ENCODE measurements at regions not wholly inside any gene's neighbourhood (a gene's known extent, or its start where the extent isn't known, plus 50 kb on each side); places are given as distances from the start of the nearest gene placed in this dataset.

DNA sequence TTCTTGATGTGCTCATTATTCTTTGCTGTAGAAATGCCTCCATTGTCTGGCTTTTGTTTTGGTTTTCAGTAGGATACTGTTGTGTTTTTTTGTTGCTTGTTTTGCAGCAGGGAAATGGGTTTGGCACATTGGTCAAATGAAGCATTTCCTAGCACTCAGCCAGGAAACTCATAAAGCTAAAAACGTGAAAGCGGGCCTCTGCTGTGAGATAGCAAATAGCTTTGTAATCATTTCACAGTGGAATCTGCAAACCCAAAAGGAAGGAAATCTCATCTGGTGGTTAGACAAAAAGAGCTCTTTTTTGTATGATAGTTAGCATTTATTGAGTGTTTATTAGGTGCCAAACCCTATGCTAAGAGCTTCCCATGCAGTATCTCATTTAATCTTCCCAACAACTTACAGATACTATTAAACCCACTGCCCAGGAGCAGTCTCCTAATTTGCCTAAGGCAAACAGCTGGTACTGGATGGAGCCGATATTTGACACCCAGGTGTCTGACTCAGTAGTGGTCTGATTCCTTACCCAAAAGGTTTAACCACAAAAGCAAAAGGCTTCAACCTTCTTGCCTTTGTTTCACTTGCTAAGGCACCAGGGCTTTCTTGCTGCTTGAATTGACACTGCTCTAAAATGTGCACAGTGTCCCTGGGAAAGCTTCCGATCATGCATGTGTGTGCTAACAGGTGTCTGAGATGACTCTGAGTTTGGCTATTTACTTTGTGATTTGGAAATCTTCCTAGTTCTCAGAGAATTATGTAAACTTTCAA lies 527.9 kb upstream of the MDFIC2 start:
- Histone ChIP-seq H3K27me3 (replicated peaks; ENCODE audit: control insufficient read depth, insufficient read depth, low read length) (no peaks in the 10 kb centered on the region), H3K36me3 (ENCODE audit: control insufficient read depth, insufficient read depth, low read length) (no peaks in the 10 kb centered on the region), H3K4me3 (replicated peaks; ENCODE audit: low read depth, low read length) (no peak overlapping the region)
- no peak for DNase-seq (ENCODE audit: extremely low read depth, insufficient read length)
- TF ChIP-seq, protein P1, sequence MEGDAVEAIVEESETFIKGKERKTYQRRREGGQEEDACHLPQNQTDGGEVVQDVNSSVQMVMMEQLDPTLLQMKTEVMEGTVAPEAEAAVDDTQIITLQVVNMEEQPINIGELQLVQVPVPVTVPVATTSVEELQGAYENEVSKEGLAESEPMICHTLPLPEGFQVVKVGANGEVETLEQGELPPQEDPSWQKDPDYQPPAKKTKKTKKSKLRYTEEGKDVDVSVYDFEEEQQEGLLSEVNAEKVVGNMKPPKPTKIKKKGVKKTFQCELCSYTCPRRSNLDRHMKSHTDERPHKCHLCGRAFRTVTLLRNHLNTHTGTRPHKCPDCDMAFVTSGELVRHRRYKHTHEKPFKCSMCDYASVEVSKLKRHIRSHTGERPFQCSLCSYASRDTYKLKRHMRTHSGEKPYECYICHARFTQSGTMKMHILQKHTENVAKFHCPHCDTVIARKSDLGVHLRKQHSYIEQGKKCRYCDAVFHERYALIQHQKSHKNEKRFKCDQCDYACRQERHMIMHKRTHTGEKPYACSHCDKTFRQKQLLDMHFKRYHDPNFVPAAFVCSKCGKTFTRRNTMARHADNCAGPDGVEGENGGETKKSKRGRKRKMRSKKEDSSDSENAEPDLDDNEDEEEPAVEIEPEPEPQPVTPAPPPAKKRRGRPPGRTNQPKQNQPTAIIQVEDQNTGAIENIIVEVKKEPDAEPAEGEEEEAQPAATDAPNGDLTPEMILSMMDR (IDR thresholded peaks at IDR 0.05; ENCODE audit: insufficient read depth, low read length, poor library complexity, severe bottlenecking) = no peak

DNA sequence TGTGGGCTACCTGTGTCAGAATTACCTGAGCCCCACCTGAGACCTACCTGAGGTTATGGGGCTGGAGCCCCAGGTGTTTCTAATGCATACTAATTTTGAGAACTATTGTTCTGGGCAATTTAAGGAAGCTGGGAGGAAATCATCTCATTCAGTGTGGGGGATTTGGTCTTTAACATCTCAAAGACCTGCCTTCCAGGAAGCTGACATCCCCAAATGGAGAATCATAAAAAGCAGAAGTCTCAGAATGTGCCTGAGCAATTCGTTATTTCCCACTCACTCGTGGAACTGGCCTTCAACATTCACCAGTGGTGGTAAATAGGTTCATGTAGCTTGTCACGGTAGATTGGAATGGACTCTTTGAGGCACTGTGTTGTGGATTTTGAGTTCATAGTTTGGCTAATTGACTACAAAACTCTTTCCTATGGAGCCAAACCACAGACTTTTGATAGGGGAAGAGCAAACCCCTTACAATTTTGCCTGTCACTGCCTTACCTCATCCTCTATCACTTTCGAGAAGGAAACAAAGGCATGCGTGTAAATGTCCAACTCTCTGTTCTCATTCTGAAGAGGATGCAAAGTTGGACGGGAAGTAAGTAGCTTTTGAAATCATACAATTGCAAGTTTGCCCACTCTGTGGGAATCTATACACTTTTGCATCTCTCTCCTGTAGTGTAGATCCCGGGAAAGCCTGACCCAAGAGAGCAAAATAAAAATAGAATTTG lies 521.0 kb upstream of the MDFIC2 start:
- no peak for DNase-seq (ENCODE audit: extremely low read depth, insufficient read length)
- H3K4me3 ChIP-seq (replicated peaks; ENCODE audit: low read depth, low read length) = no peak overlapping the region
- no peaks in the 10 kb centered on the region for H3K36me3 ChIP-seq (ENCODE audit: control insufficient read depth, insufficient read depth, low read length)
- TF ChIP-seq, protein P1 (IDR thresholded peaks at IDR 0.05; ENCODE audit: insufficient read depth, low read length, poor library complexity, severe bottlenecking) = no peak
- no peaks in the 10 kb centered on the region for H3K27me3 ChIP-seq (replicated peaks; ENCODE audit: control insufficient read depth, insufficient read depth, low read length)

DNA sequence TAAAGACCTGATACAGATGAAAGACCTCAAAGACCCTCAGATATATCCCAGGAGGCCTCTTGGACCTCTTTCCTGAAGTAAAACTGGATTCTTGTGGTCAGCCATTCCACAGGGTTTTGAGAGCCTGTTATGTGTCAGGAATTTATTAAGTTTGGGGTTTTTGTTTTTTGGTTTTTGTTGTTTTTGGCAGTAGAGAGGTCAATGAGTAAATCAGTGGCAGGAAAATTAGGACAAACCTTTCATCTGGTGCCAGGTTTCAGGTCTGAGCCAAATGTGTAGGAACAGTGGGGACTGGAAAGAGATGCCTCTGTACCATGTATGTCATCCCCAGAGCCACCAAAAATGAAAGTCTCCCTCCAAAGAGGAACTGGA lies 520.4 kb upstream of the MDFIC2 start:
- DNase-seq (ENCODE audit: extremely low read depth, insufficient read length) = no peak
- no peaks in the 10 kb centered on the region for H3K36me3 ChIP-seq (ENCODE audit: control insufficient read depth, insufficient read depth, low read length)
- no peaks in the 10 kb centered on the region for H3K27me3 ChIP-seq (replicated peaks; ENCODE audit: control insufficient read depth, insufficient read depth, low read length)
- TF ChIP-seq, protein P1 (IDR thresholded peaks at IDR 0.05; ENCODE audit: insufficient read depth, low read length, poor library complexity, severe bottlenecking) = no peak
- H3K4me3 ChIP-seq (replicated peaks; ENCODE audit: low read depth, low read length) = no peak overlapping the region

DNA sequence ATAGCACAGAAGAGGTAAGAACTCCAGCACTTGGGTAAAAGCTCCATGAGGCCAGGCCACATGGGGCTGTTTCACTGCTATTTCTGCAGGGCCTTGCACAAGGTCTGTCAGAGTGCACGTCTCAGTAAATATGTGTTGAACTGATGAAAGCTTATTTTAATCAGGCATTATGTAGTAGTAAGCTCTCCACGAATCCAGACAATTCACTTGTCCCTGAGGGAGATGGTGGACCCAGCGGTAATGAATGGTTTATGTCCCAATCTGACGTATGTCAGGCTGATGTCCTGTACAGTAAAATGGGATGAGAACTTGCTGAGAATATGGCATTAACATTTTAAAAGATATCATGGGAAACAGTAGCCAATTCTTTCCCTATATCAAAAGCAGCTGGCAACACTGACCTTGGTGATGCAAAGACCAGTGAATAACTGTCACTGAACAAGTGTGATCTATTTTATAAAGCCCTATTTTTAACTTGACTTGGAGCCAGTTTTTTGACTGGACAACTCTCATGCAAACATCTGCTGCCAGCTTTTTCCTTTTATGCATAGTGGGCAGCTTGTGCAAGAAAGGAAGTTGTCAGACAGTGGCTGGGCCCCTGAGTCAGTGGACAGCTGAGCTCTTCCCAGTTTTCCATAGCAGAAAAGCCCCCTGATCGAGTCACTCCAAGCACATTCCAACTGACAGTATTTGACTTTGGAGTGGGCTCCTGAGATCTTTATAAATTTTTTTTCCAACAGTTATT lies 519.8 kb upstream of the MDFIC2 start:
- Histone ChIP-seq H3K36me3 (ENCODE audit: control insufficient read depth, insufficient read depth, low read length) (no peaks in the 10 kb centered on the region), H3K4me3 (replicated peaks; ENCODE audit: low read depth, low read length) (no peak overlapping the region), H3K27me3 (replicated peaks; ENCODE audit: control insufficient read depth, insufficient read depth, low read length) (no peaks in the 10 kb centered on the region)
- DNase-seq (ENCODE audit: extremely low read depth, insufficient read length) = no peak
- TF ChIP-seq, protein P1 (IDR thresholded peaks at IDR 0.05; ENCODE audit: insufficient read depth, low read length, poor library complexity, severe bottlenecking) = no peak

DNA sequence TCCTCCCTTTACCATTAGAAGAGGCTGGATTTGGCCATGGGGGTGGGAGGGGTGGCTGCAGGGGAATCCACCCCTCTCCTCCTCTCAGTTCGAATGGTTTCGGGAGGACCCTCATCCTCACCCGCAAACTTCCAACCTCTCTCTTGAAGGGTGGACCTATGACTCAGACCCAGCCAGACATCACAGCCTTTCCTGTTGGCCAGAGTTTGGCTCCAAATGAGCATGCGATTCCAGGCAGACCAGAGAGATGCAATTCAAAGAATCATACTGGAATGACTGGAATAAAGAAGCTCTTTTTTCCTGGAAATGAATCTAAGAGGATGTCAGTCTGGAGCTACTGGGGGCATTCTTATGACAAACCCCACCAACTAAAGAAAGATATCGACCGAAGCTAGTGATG lies 516.7 kb upstream of the MDFIC2 start:
- Histone ChIP-seq H3K4me3 (replicated peaks; ENCODE audit: low read depth, low read length) (no peak overlapping the region), H3K27me3 (replicated peaks; ENCODE audit: control insufficient read depth, insufficient read depth, low read length) (no peaks in the 10 kb centered on the region), H3K36me3 (ENCODE audit: control insufficient read depth, insufficient read depth, low read length) (no peaks in the 10 kb centered on the region)
- DNase-seq (ENCODE audit: extremely low read depth, insufficient read length) = no peak
- TF ChIP-seq, protein P1 (IDR thresholded peaks at IDR 0.05; ENCODE audit: insufficient read depth, low read length, poor library complexity, severe bottlenecking) = no peak

Measured in GM06990 (cell line).